ENCODE measurements at regions not wholly inside any gene's neighbourhood (a gene's known extent, or its start where the extent isn't known, plus 50 kb on each side); places are given as distances from the start of the nearest gene placed in this dataset.

DNA sequence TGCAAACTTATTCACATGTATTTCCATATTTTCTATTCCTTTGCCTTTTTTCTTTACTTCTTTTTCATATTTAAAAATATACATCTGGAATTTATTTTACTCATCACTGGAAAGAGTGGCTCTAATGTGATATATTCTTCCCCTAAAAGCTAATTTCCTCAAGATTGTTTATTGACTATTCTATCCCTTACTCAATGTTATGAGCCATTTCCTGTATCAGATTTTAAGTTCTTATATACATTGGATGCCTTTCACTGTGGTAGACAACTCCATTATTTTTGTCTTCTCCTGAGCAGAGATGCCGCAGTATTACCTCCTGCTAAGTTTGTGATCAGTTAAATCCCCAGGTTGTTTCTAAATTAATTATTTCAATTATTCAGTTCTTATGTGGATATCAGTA, 418.4 kb upstream of the JAG1 start:
- TF ChIP-seq MAFK (IDR thresholded peaks at IDR 0.05; ENCODE audit: low read depth, low read length), result no peak
- TF ChIP-seq RCOR1 (IDR thresholded peaks at IDR 0.05; ENCODE audit: insufficient replicate concordance, low read length), result no peak
- TF ChIP-seq RAD21 (IDR thresholded peaks at IDR 0.05; ENCODE audit: low read length), result no peak
